ENCODE measurements at regions not wholly inside any gene's neighbourhood (a gene's known extent, or its start where the extent isn't known, plus 50 kb on each side); places are given as distances from the start of the nearest gene placed in this dataset.

- TF ChIP-seq, protein P1, sequence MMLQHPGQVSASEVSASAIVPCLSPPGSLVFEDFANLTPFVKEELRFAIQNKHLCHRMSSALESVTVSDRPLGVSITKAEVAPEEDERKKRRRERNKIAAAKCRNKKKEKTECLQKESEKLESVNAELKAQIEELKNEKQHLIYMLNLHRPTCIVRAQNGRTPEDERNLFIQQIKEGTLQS (CRISPR knock-in tag; conservative IDR thresholded peaks at IDR 0.05), result no peak
- no peak for TF ChIP-seq KAT7 (CRISPR knock-in tag; IDR thresholded peaks at IDR 0.05; ENCODE audit: borderline replicate concordance)
- TF ChIP-seq ZNF317 (CRISPR knock-in tag; IDR thresholded peaks at IDR 0.05; ENCODE audit: borderline replicate concordance, low read depth), result no peak
- TF ChIP-seq, protein P2, sequence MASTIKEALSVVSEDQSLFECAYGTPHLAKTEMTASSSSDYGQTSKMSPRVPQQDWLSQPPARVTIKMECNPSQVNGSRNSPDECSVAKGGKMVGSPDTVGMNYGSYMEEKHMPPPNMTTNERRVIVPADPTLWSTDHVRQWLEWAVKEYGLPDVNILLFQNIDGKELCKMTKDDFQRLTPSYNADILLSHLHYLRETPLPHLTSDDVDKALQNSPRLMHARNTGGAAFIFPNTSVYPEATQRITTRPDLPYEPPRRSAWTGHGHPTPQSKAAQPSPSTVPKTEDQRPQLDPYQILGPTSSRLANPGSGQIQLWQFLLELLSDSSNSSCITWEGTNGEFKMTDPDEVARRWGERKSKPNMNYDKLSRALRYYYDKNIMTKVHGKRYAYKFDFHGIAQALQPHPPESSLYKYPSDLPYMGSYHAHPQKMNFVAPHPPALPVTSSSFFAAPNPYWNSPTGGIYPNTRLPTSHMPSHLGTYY (CRISPR knock-in tag; IDR thresholded peaks at IDR 0.05), result no peak
- TF ChIP-seq, protein P3, sequence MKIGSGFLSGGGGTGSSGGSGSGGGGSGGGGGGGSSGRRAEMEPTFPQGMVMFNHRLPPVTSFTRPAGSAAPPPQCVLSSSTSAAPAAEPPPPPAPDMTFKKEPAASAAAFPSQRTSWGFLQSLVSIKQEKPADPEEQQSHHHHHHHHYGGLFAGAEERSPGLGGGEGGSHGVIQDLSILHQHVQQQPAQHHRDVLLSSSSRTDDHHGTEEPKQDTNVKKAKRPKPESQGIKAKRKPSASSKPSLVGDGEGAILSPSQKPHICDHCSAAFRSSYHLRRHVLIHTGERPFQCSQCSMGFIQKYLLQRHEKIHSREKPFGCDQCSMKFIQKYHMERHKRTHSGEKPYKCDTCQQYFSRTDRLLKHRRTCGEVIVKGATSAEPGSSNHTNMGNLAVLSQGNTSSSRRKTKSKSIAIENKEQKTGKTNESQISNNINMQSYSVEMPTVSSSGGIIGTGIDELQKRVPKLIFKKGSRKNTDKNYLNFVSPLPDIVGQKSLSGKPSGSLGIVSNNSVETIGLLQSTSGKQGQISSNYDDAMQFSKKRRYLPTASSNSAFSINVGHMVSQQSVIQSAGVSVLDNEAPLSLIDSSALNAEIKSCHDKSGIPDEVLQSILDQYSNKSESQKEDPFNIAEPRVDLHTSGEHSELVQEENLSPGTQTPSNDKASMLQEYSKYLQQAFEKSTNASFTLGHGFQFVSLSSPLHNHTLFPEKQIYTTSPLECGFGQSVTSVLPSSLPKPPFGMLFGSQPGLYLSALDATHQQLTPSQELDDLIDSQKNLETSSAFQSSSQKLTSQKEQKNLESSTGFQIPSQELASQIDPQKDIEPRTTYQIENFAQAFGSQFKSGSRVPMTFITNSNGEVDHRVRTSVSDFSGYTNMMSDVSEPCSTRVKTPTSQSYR (CRISPR knock-in tag; IDR thresholded peaks at IDR 0.05), result no peak
- no peak for TF ChIP-seq JAZF1 (CRISPR knock-in tag; IDR thresholded peaks at IDR 0.05)
- no peak for TF ChIP-seq MYBL2 (CRISPR knock-in tag; IDR thresholded peaks at IDR 0.05)
These were observed 724.5 kb downstream of the SLITRK6 start (continued) for GRCh38 chr13:85074543-85075313.

DNA sequence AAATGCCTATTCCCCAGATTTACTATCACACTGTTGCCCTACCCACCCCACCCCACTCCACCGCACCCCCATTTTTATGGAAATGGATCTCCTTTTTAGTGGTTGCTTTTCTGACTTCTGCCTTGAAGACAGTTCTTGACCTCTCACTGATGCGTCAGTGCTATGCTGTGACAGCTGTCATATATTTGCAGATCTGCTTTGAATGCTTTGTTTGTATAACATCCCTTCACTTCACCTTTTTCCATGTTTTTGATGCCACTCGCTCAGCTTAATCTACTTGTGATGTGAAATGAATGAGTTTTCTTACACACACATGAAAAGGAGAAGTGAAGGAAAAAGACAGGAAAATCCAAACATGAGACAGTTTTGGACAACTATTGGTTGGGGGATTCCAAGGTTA is 731.0 kb downstream of the SLITRK6 start:
- no peak overlapping the region for H3K27ac Mint-ChIP-seq
- ChIA-PET CTCF (interaction anchor here (0.7 kb wide), 1 partner anchor 194 kb away, joined by 4 read pairs; no protein-coding TSS in a partner anchor), POLR2A (no interaction called here)
- ATAC-seq, result no peak
- no peak for DNase-seq (ENCODE audit: low spot score)
- no peaks in the 10 kb centered on the region for H3K36me3 Mint-ChIP-seq
- H3K9me3 Mint-ChIP-seq, result no peaks in the 10 kb centered on the region
- no peaks in the 10 kb centered on the region for H3K27me3 Mint-ChIP-seq (ENCODE audit: low read depth)
- H3K4me1 Mint-ChIP-seq, result no peaks in the 10 kb centered on the region
- no peak overlapping the region for H3K4me3 Mint-ChIP-seq
- TF ChIP-seq NFATC4 (CRISPR knock-in tag; IDR thresholded peaks at IDR 0.05), result no peak
- no peak for TF ChIP-seq FOXP1 (CRISPR knock-in tag; IDR thresholded peaks at IDR 0.05; ENCODE audit: borderline replicate concordance)
- TF ChIP-seq, protein P4, sequence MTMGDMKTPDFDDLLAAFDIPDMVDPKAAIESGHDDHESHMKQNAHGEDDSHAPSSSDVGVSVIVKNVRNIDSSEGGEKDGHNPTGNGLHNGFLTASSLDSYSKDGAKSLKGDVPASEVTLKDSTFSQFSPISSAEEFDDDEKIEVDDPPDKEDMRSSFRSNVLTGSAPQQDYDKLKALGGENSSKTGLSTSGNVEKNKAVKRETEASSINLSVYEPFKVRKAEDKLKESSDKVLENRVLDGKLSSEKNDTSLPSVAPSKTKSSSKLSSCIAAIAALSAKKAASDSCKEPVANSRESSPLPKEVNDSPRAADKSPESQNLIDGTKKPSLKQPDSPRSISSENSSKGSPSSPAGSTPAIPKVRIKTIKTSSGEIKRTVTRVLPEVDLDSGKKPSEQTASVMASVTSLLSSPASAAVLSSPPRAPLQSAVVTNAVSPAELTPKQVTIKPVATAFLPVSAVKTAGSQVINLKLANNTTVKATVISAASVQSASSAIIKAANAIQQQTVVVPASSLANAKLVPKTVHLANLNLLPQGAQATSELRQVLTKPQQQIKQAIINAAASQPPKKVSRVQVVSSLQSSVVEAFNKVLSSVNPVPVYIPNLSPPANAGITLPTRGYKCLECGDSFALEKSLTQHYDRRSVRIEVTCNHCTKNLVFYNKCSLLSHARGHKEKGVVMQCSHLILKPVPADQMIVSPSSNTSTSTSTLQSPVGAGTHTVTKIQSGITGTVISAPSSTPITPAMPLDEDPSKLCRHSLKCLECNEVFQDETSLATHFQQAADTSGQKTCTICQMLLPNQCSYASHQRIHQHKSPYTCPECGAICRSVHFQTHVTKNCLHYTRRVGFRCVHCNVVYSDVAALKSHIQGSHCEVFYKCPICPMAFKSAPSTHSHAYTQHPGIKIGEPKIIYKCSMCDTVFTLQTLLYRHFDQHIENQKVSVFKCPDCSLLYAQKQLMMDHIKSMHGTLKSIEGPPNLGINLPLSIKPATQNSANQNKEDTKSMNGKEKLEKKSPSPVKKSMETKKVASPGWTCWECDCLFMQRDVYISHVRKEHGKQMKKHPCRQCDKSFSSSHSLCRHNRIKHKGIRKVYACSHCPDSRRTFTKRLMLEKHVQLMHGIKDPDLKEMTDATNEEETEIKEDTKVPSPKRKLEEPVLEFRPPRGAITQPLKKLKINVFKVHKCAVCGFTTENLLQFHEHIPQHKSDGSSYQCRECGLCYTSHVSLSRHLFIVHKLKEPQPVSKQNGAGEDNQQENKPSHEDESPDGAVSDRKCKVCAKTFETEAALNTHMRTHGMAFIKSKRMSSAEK (CRISPR knock-in tag; IDR thresholded peaks at IDR 0.05; ENCODE audit: borderline replicate concordance), result no peak
- no peak for TF ChIP-seq RELA (CRISPR knock-in tag; IDR thresholded peaks at IDR 0.05; ENCODE audit: borderline replicate concordance)
- TF ChIP-seq, protein P5, sequence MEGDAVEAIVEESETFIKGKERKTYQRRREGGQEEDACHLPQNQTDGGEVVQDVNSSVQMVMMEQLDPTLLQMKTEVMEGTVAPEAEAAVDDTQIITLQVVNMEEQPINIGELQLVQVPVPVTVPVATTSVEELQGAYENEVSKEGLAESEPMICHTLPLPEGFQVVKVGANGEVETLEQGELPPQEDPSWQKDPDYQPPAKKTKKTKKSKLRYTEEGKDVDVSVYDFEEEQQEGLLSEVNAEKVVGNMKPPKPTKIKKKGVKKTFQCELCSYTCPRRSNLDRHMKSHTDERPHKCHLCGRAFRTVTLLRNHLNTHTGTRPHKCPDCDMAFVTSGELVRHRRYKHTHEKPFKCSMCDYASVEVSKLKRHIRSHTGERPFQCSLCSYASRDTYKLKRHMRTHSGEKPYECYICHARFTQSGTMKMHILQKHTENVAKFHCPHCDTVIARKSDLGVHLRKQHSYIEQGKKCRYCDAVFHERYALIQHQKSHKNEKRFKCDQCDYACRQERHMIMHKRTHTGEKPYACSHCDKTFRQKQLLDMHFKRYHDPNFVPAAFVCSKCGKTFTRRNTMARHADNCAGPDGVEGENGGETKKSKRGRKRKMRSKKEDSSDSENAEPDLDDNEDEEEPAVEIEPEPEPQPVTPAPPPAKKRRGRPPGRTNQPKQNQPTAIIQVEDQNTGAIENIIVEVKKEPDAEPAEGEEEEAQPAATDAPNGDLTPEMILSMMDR (IDR thresholded peaks at IDR 0.05), result no peak
- TF ChIP-seq, protein P6, sequence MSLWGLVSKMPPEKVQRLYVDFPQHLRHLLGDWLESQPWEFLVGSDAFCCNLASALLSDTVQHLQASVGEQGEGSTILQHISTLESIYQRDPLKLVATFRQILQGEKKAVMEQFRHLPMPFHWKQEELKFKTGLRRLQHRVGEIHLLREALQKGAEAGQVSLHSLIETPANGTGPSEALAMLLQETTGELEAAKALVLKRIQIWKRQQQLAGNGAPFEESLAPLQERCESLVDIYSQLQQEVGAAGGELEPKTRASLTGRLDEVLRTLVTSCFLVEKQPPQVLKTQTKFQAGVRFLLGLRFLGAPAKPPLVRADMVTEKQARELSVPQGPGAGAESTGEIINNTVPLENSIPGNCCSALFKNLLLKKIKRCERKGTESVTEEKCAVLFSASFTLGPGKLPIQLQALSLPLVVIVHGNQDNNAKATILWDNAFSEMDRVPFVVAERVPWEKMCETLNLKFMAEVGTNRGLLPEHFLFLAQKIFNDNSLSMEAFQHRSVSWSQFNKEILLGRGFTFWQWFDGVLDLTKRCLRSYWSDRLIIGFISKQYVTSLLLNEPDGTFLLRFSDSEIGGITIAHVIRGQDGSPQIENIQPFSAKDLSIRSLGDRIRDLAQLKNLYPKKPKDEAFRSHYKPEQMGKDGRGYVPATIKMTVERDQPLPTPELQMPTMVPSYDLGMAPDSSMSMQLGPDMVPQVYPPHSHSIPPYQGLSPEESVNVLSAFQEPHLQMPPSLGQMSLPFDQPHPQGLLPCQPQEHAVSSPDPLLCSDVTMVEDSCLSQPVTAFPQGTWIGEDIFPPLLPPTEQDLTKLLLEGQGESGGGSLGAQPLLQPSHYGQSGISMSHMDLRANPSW (CRISPR knock-in tag; conservative IDR thresholded peaks at IDR 0.05; ENCODE audit: low read depth), result no peak
- TF ChIP-seq ZBTB21 (CRISPR knock-in tag; IDR thresholded peaks at IDR 0.05; ENCODE audit: borderline replicate concordance), result no peak
- TF ChIP-seq, protein P3 (CRISPR knock-in tag; IDR thresholded peaks at IDR 0.05), result no peak
- no peak for TF ChIP-seq PREB (CRISPR knock-in tag; IDR thresholded peaks at IDR 0.05; ENCODE audit: borderline replicate concordance)
- TF ChIP-seq OVOL2 (CRISPR knock-in tag; IDR thresholded peaks at IDR 0.05; ENCODE audit: borderline replicate concordance), result no peak
